ENCODE measurements at regions not wholly inside any gene's neighbourhood (a gene's known extent, or its start where the extent isn't known, plus 50 kb on each side); places are given as distances from the start of the nearest gene placed in this dataset.

GRCh38 chr12:77485961-77486854 is 344.5 kb upstream of the NAV3 start:
- H3K4me1 ChIP-seq (ENCODE audit: insufficient read depth, low read length), result peaks cover 6% of the 10 kb centered on the region
- no peak overlapping the region for H3K9ac ChIP-seq (ENCODE audit: low read length)
- Mint-ChIP-seq H3K27me3 (ENCODE audit: low read depth, unreplicated experiment) (no peaks in the 10 kb centered on the region), H3K27ac (ENCODE audit: unreplicated experiment) (no peak overlapping the region), H3K4me1 (ENCODE audit: low read depth, unreplicated experiment) (peaks cover 27% of the 10 kb centered on the region), H3K9me3 (ENCODE audit: unreplicated experiment) (peaks cover 7% of the 10 kb centered on the region), H3K36me3 (ENCODE audit: low read depth, unreplicated experiment) (peaks cover 4% of the 10 kb centered on the region), H3K4me3 (ENCODE audit: unreplicated experiment) (no peak overlapping the region)
- DNase-seq (ENCODE audit: low read depth) (no peak), FAIRE-seq (no peak)
- H3K9me3 ChIP-seq (ENCODE audit: insufficient read depth, low read depth, low read length), result no peaks in the 10 kb centered on the region
- H3K79me2 ChIP-seq (ENCODE audit: insufficient read depth, low read length), result no peaks in the 10 kb centered on the region
- no peaks in the 10 kb centered on the region for H4K20me1 ChIP-seq (ENCODE audit: insufficient read depth, low read length)
- H3K27me3 ChIP-seq (ENCODE audit: insufficient read depth, low read length), result no peaks in the 10 kb centered on the region
- no peak overlapping the region for H3K27ac ChIP-seq (ENCODE audit: low read depth, low read length)
- H3K36me3 ChIP-seq (ENCODE audit: insufficient read depth, low read length), result no peaks in the 10 kb centered on the region
- no peak overlapping the region for H3K4me2 ChIP-seq (ENCODE audit: low read length)
- no peak overlapping the region for H3K4me3 ChIP-seq (ENCODE audit: insufficient read depth, low read depth, low read length)
- H2AFZ ChIP-seq (ENCODE audit: low read depth, low read length), result no peak overlapping the region
- TF ChIP-seq EZH2 (IDR thresholded peaks at IDR 0.05; ENCODE audit: insufficient read depth, low read length) (no peak), CTCF (IDR thresholded peaks at IDR 0.05; ENCODE audit: insufficient read depth, low read depth, low read length) (no peak)

GRCh38 chr12:77481687-77482086 is 349.0 kb upstream of the NAV3 start:
- H3K4me3 Mint-ChIP-seq (ENCODE audit: unreplicated experiment), result no peak overlapping the region
- Histone ChIP-seq H3K4me2 (ENCODE audit: low read length) (no peak overlapping the region), H2AFZ (ENCODE audit: low read depth, low read length) (no peak overlapping the region), H3K9ac (ENCODE audit: low read length) (no peak overlapping the region), H3K27me3 (ENCODE audit: insufficient read depth, low read length) (no peaks in the 10 kb centered on the region), H3K36me3 (ENCODE audit: insufficient read depth, low read length) (no peaks in the 10 kb centered on the region), H3K27ac (ENCODE audit: low read depth, low read length) (no peak overlapping the region), H3K4me3 (ENCODE audit: insufficient read depth, low read depth, low read length) (no peak overlapping the region), H4K20me1 (ENCODE audit: insufficient read depth, low read length) (no peaks in the 10 kb centered on the region), H3K9me3 (ENCODE audit: insufficient read depth, low read depth, low read length) (no peaks in the 10 kb centered on the region), H3K4me1 (ENCODE audit: insufficient read depth, low read length) (no peaks in the 10 kb centered on the region), H3K79me2 (ENCODE audit: insufficient read depth, low read length) (no peaks in the 10 kb centered on the region)
- no peak overlapping the region for H3K27ac Mint-ChIP-seq (ENCODE audit: unreplicated experiment)
- H3K9me3 Mint-ChIP-seq (ENCODE audit: unreplicated experiment), result no peaks in the 10 kb centered on the region
- FAIRE-seq (no peak), DNase-seq (ENCODE audit: low read depth) (no peak)
- peaks cover 10% of the 10 kb centered on the region for H3K4me1 Mint-ChIP-seq (ENCODE audit: low read depth, unreplicated experiment)
- H3K36me3 Mint-ChIP-seq (ENCODE audit: low read depth, unreplicated experiment), result peaks cover 3% of the 10 kb centered on the region
- TF ChIP-seq EZH2 (IDR thresholded peaks at IDR 0.05; ENCODE audit: insufficient read depth, low read length) (no peak), CTCF (IDR thresholded peaks at IDR 0.05; ENCODE audit: insufficient read depth, low read depth, low read length) (no peak)
- H3K27me3 Mint-ChIP-seq (ENCODE audit: low read depth, unreplicated experiment), result no peaks in the 10 kb centered on the region

Measured in astrocyte (in vitro differentiated cells and primary cell).